IPS-18a (cell line): ENCODE measurements at regions not wholly inside any gene's neighbourhood (a gene's known extent, or its start where the extent isn't known, plus 50 kb on each side); places are given as distances from the start of the nearest gene placed in this dataset.

Source experiments
- H3K27ac ChIP-seq: one replicate; pipeline ENCODE4 v1.5.1; 2013; ENCODE audit warnings: low read length
- H3K27me3 ChIP-seq: one replicate; pipeline ENCODE4 v1.6.1; 2013; ENCODE audit warnings: mild to moderate bottlenecking, low read length; ENCODE audit not compliant: control insufficient read depth, insufficient read depth
- H3K36me3 ChIP-seq: one replicate; pipeline ENCODE4 v1.6.1; 2013; ENCODE audit warnings: low read depth, low read length; ENCODE audit not compliant: control insufficient read depth
- H3K4me1 ChIP-seq: one replicate; pipeline ENCODE4 v1.6.1; 2013; ENCODE audit warnings: low read depth, low read length; ENCODE audit not compliant: control insufficient read depth
- H3K4me3 ChIP-seq: one replicate; pipeline ENCODE4 v1.5.1; 2013; ENCODE audit warnings: low read length
- H3K9ac ChIP-seq: one replicate; pipeline ENCODE4 v1.6.1; 2013; ENCODE audit warnings: mild to moderate bottlenecking, low read length, moderate library complexity
- H3K9me3 ChIP-seq: one replicate; pipeline ENCODE4 v1.6.1; 2013; ENCODE audit warnings: low read depth, low read length; ENCODE audit not compliant: control insufficient read depth

DNA sequence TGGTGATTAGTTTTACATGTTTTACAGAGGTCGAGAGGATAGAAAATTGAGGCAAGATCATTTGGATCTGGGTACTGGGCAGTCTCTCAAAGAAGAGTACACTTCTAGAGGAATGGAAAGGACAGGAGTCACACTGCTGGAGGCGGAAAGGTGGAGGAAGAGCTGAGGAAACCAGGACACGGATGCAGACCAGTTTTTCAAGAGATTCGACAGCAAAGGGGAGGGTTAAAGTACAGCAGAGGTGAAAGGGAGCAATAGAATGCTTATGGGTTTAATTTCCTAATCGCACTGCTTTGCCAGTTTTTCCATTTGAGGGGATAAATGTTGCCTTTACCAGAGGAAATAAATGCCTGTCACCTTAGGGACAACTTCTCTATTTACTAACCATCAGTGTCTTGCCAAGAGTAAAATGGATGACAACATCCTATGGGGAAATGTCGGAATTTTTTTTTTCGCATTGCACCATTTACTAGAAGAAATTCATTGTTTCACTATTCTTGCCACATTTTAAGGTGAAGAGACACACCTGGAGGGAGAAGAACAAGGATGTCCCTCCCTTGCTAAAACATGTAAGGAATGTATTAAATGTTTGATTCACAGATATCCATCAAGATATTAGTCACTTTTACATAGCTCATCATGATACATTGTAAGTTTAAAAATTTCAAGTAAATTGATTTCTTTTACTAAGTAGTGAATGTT is 226.6 kb downstream of the COL12A1 start:
- Histone ChIP-seq H3K36me3 (no peaks in the 10 kb centered on the region), H3K4me1 (no peaks in the 10 kb centered on the region), H3K9me3 (no peaks in the 10 kb centered on the region), H3K27me3 (no peaks in the 10 kb centered on the region), H3K27ac (no peak overlapping the region), H3K4me3 (no peak overlapping the region), H3K9ac (no peak overlapping the region)

DNA sequence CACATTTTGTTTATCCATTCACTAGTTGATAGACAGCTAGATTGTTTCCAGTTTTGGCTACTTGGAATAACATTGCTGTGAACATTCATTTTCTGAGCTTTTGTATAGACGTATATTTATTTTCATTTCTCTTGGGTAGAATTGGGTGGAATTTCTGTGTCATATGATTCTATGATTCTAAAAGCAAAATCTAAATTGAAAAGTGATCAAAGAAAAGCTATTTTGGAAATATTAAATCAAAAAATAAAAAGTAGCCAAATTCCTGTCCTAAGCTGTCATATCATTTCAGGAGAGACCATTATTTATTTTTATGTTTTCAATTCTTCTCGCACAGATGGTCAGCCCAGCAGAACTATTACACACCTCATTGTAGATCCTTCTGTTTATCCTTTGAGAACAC is 229.2 kb downstream of the COL12A1 start:
- Histone ChIP-seq H3K27me3 (no peaks in the 10 kb centered on the region), H3K9me3 (no peaks in the 10 kb centered on the region), H3K36me3 (no peaks in the 10 kb centered on the region), H3K9ac (no peak overlapping the region), H3K27ac (no peak overlapping the region), H3K4me3 (no peak overlapping the region), H3K4me1 (no peaks in the 10 kb centered on the region)

DNA sequence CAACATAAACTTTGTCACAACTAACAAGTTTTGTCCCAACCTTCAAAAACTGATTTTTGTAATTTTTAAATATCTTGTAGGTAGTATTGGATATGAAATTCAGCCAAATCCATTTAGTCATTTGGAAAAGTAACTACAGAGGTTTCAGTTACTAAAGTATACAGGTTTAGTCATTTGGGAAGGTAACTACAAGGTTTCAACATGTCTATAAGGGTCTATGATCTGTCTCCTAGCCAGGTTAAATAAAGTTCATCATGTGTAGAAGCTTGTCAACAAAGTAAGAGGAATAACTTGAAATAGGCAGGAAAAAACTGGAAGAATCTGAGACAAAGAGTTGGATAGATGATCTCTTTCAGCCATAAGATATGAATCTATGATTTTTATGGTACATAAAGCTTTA is 229.8 kb downstream of the COL12A1 start:
- Histone ChIP-seq H3K27ac (no peak overlapping the region), H3K4me1 (no peaks in the 10 kb centered on the region), H3K4me3 (no peak overlapping the region), H3K9me3 (no peaks in the 10 kb centered on the region), H3K9ac (no peak overlapping the region), H3K36me3 (no peaks in the 10 kb centered on the region), H3K27me3 (no peaks in the 10 kb centered on the region)

DNA sequence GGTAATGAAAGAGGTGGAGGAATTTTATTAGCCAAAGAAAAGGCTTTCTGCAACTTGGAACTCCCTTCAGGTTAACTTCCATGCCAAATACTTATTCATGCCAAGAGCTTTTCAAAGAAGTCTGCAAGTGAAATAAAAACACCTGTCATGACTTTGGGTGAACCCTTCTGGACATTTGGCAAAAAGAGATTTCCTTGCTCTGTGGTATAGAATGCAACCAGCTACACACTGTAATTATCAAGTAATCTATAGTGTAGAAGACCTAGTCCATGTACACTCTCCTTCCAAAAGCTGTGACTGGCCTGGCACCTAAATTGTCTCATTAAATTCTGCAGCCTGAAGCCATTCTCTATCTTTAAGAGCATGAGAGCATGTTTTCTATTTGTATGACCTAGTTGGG is 232.3 kb downstream of the COL12A1 start:
- Histone ChIP-seq H3K27ac (no peak overlapping the region), H3K4me1 (no peaks in the 10 kb centered on the region), H3K27me3 (no peaks in the 10 kb centered on the region), H3K4me3 (no peak overlapping the region), H3K36me3 (no peaks in the 10 kb centered on the region), H3K9me3 (no peaks in the 10 kb centered on the region), H3K9ac (no peak overlapping the region)

DNA sequence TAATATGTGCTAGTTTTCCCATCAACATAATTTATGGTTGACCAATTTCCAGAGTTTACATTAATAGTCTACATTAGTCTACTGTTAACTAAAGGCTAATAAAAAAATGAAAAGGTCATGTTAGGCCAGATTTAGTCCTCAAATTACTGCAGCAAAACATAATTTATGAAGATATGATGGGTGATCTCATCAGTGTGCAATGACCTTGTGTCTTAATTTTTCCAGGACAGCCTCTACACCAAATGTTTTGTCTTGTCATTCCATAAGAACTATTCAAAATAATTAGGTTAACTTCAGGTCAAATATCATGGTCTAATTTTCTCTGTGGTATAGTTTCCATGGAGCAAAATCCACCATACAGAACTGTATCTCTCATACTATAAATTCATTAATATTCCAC is 234.2 kb downstream of the COL12A1 start:
- H3K27me3 ChIP-seq = no peaks in the 10 kb centered on the region
- no peak overlapping the region for H3K4me3 ChIP-seq
- H3K27ac ChIP-seq = no peak overlapping the region
- H3K36me3 ChIP-seq = no peaks in the 10 kb centered on the region
- H3K9me3 ChIP-seq = no peaks in the 10 kb centered on the region
- H3K9ac ChIP-seq = no peak overlapping the region
- no peaks in the 10 kb centered on the region for H3K4me1 ChIP-seq

DNA sequence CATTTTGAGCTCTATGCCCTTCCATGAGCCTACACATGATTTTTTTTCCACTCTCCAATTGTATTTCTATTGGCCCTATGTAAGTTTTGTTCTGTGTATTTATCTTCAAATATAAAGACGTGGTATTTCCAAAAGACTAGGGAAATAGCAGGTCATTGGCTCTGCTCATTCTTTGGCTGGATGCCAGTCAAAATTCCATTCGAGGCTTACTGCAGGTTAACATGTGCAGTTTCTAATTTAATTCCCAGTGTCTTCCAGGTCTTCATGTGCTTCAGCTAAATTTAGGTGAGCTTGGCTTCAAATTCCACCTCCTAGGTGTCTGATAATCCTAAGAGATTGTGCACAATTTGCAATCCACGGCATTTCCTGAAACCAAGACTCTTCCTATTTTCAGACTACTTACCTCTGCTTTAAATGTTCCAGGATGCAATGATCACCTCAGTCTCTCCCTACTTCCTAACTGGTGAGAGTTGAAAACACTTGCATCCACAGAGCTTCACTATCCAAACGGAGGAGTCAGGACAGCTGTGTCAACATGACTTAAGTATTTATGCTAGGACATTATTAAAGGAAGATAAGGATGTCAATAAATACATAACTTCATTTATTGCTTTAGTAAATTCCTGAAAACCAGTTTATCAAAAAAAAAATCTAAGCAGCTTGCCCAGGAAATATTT is 236.1 kb downstream of the COL12A1 start:
- H3K36me3 ChIP-seq = no peaks in the 10 kb centered on the region
- no peak overlapping the region for H3K4me3 ChIP-seq
- no peaks in the 10 kb centered on the region for H3K27me3 ChIP-seq
- H3K4me1 ChIP-seq = no peaks in the 10 kb centered on the region
- H3K9ac ChIP-seq = no peak overlapping the region
- H3K27ac ChIP-seq = no peak overlapping the region
- no peaks in the 10 kb centered on the region for H3K9me3 ChIP-seq

DNA sequence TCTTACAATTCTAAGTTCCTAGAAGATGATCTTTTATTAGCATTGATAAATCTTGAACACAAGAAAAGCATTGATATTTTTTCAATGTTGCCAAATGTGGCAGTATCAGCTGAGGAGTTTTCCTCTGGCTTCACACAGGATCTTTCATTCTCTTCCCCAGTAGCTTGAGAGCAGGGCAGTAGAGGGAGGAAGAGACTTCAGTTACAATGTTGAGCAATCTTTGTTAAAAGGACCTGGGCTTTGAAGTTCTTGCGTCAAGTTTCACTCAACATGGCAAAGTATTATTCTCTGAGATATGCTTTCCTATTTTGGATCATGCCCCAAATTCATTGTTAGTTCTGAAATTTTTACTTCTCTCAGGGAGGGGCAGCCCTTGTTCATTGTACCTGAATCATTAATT is 238.0 kb downstream of the COL12A1 start:
- H3K9ac ChIP-seq = no peak overlapping the region
- no peaks in the 10 kb centered on the region for H3K9me3 ChIP-seq

DNA sequence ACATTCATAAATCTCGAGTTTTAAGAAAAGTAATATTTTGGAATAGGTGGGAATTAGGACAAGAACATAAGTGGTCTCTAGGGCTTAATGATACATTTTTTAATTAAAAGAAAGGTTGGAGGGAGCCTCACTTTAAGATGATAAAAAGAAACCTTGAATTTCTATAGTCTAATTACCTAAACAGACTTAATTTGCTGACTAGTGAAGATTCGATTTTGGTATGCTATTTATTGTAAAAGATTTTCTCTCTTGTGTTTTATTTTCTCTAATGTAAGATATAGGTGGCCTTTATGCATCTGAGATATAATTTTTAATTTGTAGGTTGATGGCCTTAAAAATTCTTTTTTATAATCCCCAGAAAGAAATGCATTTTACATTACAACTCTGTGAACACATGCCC is 239.1 kb downstream of the COL12A1 start:
- no peaks in the 10 kb centered on the region for H3K27me3 ChIP-seq

More for the DNA sequence above, 238.0 kb downstream of the COL12A1 start:
- no peaks in the 10 kb centered on the region for H3K27me3 ChIP-seq
- H3K4me1 ChIP-seq = no peaks in the 10 kb centered on the region
- H3K27ac ChIP-seq = no peak overlapping the region
- H3K4me3 ChIP-seq = no peak overlapping the region
- no peaks in the 10 kb centered on the region for H3K36me3 ChIP-seq

DNA sequence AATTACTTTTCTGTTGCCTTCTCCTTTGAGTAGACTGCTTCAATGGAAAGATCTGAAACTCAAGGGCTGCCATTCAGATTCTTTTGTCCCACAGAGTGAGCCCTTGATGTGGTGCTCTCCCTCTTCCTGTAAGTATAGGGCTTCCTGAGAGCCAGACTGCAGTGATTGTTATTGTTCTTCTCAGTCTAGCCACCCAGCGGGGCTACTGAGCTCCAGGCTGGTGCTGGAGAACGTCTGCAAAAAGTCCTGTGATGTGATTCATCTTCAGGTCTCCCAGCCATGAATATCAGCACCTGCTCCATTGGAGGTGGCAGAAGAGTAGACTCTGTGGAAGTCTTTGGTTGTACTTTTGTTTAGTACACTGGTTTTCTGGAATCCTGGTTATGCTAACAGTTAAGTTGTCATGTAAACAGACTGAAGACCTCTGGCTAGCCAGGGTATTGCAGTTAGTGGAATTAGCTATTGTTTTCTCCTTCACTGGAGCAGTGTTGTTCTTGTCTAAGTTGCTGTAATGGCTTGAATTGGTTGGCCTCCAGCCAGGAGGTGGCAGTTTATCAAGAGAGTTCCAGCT is 240.9 kb downstream of the COL12A1 start:
- Histone ChIP-seq H3K36me3 (no peaks in the 10 kb centered on the region), H3K9ac (no peak overlapping the region), H3K27ac (no peak overlapping the region), H3K9me3 (no peaks in the 10 kb centered on the region), H3K27me3 (no peaks in the 10 kb centered on the region), H3K4me1 (no peaks in the 10 kb centered on the region), H3K4me3 (no peak overlapping the region)

More for the DNA sequence above, 239.1 kb downstream of the COL12A1 start:
- no peak overlapping the region for H3K4me3 ChIP-seq
- H3K9me3 ChIP-seq = no peaks in the 10 kb centered on the region
- no peaks in the 10 kb centered on the region for H3K4me1 ChIP-seq
- no peak overlapping the region for H3K27ac ChIP-seq
- no peak overlapping the region for H3K9ac ChIP-seq
- no peaks in the 10 kb centered on the region for H3K36me3 ChIP-seq

DNA sequence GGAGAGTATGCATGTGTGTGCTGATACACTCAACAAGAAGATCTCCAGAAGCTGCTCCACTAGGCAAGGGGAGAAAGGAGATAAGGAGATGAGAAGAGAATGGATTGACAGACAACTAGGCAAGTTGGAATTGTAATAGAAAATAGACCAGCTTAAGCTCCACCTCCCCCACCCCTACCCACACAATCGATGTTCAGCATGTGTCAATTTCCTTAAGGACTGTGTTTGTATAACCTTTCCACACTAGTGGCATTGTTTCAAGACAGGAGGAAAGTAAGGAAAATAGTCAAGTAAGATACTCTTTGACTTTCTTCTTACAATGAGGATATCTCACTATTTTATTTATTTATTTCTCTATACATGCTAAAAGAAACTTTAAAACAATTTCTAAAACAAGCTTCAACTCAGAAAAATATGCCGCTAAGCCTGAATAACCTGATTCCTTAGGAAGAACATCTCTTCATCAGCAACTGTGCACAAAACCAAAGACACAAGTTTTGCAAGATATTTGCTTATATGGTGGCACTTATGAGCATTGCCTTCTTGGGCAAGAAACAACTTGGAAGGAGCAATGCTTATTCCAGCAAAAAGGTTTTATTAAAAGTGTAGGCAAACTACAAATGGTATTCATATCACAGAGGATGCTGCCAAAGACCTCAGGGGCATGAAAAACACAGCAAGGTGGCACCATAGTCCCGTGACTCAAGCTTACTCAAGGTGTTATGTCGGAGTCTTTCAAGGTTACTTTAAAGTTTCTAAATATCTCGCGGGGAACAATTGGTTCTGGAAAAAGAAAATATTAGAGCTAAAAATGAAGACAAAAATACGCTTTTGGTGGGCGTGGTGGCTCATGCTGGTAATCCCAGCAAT is 249.1 kb downstream of the COL12A1 start:
- Histone ChIP-seq H3K4me3 (no peak overlapping the region), H3K27me3 (no peaks in the 10 kb centered on the region), H3K4me1 (no peaks in the 10 kb centered on the region), H3K9me3 (no peaks in the 10 kb centered on the region), H3K36me3 (no peaks in the 10 kb centered on the region), H3K9ac (no peak overlapping the region), H3K27ac (no peak overlapping the region)

DNA sequence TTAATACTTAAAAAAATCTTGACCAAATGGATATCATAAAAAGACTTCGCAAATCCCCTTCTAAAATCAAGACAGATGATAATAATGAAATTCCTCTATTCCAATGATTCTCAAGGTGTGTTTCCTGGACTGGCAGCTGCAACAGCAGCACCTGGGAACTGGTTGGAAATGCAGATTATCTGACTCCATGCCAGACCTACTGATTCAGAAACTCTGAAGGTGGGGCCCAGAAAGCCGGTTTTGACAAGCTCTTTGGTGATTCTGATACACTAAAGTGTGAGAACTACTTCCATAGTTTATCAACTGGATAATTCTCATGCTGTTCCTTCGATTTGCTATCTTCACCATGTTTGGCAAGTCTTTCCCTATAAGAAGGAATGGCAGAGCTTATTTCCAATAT is 252.1 kb downstream of the COL12A1 start:
- no peak overlapping the region for H3K4me3 ChIP-seq
- no peaks in the 10 kb centered on the region for H3K4me1 ChIP-seq
- no peaks in the 10 kb centered on the region for H3K9me3 ChIP-seq
- no peak overlapping the region for H3K9ac ChIP-seq
- no peaks in the 10 kb centered on the region for H3K36me3 ChIP-seq
- H3K27me3 ChIP-seq = no peaks in the 10 kb centered on the region
- H3K27ac ChIP-seq = no peak overlapping the region
